ENCODE measurements at regions not wholly inside any gene's neighbourhood (a gene's known extent, or its start where the extent isn't known, plus 50 kb on each side); places are given as distances from the start of the nearest gene placed in this dataset.

GRCh38 chr6:121616406-121616805 is 181.0 kb downstream of the GJA1 start:
- TF ChIP-seq POLR2AphosphoS5 (IDR thresholded peaks at IDR 0.05): no peak
- no peak for TF ChIP-seq CTCF (IDR thresholded peaks at IDR 0.05)
- TF ChIP-seq EP300 (IDR thresholded peaks at IDR 0.05): no peak
- no peak for TF ChIP-seq POLR2A (IDR thresholded peaks at IDR 0.05)
- H3K27me3 ChIP-seq: no peaks in the 10 kb centered on the region
- 87 to 92% (median 90%) methylated on average over 3 of the region's 3 CpGs for WGBS, 5 donors
- no peak for DNase-seq
- intact Hi-C loops (cut with DNase I; ENCODE audit: low total_unique reads): no loop called here
- no peaks in the 10 kb centered on the region for H3K9me3 ChIP-seq
- no peaks in the 10 kb centered on the region for H3K36me3 ChIP-seq
- H3K27ac ChIP-seq: no peak overlapping the region
- no peak overlapping the region for H3K4me3 ChIP-seq
- H3K4me1 ChIP-seq: no peaks in the 10 kb centered on the region

DNA sequence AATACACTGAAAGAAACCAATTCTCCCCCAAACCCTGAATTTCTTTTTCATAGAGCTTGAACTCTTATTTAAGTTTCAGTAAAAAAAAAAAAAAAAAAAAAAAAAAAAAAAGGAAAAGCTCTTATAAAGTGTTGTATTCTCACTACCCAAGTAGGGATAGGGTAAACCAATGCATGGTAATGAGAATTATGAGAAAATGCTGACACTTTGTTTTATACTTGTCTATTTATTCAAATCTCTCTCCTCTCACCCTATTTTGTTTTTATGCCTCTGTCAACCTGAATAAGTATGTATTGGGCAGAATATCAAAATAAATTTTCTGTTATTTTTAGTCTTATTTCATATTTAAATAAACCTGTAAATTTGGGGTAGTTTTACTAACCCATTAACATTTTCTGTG is 181.9 kb downstream of the GJA1 start:
- Histone ChIP-seq H3K4me3 (no peak overlapping the region), H3K27ac (no peak overlapping the region), H3K27me3 (no peaks in the 10 kb centered on the region), H3K36me3 (no peaks in the 10 kb centered on the region), H3K9me3 (no peaks in the 10 kb centered on the region), H3K4me1 (no peaks in the 10 kb centered on the region)
- no peak for TF ChIP-seq POLR2AphosphoS5 (IDR thresholded peaks at IDR 0.05)
- TF ChIP-seq POLR2A (IDR thresholded peaks at IDR 0.05): no peak
- TF ChIP-seq CTCF (IDR thresholded peaks at IDR 0.05): no peak
- TF ChIP-seq EP300 (IDR thresholded peaks at IDR 0.05): no peak
- no peak for DNase-seq
- intact Hi-C loops (cut with DNase I; ENCODE audit: low total_unique reads): no loop called here

DNA sequence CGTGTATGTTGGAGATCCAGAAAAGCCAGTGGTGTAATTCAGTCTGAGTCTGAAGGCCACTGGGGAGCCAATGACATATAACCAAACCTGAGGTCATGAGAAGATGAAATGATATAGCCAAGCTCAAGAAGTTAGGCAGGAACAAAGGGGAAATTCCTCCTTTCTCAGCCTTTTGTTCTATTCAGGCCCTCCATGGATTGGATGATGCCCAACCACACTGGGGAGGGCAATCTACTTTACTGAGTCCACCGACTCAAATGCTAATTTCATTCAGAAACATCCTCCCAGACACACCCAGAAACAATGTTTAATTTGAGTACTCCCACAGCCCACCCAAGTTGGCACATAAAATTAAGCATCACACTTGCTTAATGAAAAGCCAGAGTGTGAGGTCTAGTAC is 183.6 kb downstream of the GJA1 start:
- H3K4me3 ChIP-seq: no peak overlapping the region
- no peaks in the 10 kb centered on the region for H3K4me1 ChIP-seq
- H3K27ac ChIP-seq: no peak overlapping the region
- intact Hi-C loops (cut with DNase I; ENCODE audit: low total_unique reads): no loop called here
- DNase-seq: no peak
- no peaks in the 10 kb centered on the region for H3K36me3 ChIP-seq
- no peaks in the 10 kb centered on the region for H3K27me3 ChIP-seq
- no peak for TF ChIP-seq POLR2A (IDR thresholded peaks at IDR 0.05)
- TF ChIP-seq EP300 (IDR thresholded peaks at IDR 0.05): no peak
- TF ChIP-seq POLR2AphosphoS5 (IDR thresholded peaks at IDR 0.05): no peak
- TF ChIP-seq CTCF (IDR thresholded peaks at IDR 0.05): no peak
- no peaks in the 10 kb centered on the region for H3K9me3 ChIP-seq
- WGBS, 5 donors: 38 to 58% (median 51%) methylated on average over 2 of the region's 2 CpGs

DNA sequence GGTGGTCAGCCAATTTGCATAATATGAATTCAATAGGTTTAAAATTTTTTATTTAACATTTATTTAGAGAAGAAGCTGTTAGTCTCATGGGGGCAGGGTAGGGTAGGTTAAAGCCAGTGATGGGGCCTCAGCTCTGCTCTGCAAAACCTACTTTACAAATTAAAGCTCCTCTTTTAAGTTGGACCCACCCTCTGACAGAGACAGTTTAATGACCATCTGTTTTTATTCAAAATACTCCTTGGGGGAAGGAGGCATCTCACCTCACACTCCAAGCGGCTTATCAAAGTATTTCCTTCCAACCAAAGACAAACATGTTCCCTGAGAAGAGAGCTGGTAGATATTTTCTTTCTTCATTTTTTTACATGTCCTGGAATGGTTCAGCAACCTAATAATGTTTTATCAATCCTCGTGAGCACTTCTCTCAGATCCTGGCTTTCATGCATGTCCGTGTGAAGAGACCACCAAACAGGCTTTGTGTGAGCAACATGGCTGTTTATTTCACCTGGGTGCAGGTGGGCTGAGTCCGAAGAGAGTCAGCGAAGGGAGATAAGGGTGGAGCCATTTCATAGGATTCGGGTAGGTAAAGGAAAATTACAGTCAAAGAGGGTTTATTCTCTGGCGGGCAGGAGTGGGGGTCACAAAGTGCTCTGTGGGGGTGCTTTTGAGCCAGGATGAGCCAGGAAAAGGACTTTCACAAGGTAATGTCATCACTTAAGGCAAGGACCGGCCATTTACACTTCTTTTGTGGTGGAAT is 184.7 kb downstream of the GJA1 start:
- no peaks in the 10 kb centered on the region for H3K4me1 ChIP-seq
- no peaks in the 10 kb centered on the region for H3K36me3 ChIP-seq
- intact Hi-C loops (cut with DNase I; ENCODE audit: low total_unique reads): no loop called here
- DNase-seq: no peak
- no peak for TF ChIP-seq EP300 (IDR thresholded peaks at IDR 0.05)
- TF ChIP-seq POLR2AphosphoS5 (IDR thresholded peaks at IDR 0.05): no peak
- TF ChIP-seq CTCF (IDR thresholded peaks at IDR 0.05): no peak
- no peak for TF ChIP-seq POLR2A (IDR thresholded peaks at IDR 0.05)
- no peak overlapping the region for H3K4me3 ChIP-seq
- WGBS, 5 donors: 69 to 88% (median 77%) methylated on average over 7 to 8 of the region's 8 CpGs
- no peaks in the 10 kb centered on the region for H3K27me3 ChIP-seq
- H3K9me3 ChIP-seq: no peaks in the 10 kb centered on the region
- no peak overlapping the region for H3K27ac ChIP-seq

All from stomach (tissue), 8 donors.